NCI-H1105 treated with DMSO at 0.1 percent for 48 hours (cell line): ENCODE measurements at regions not wholly inside any gene's neighbourhood (a gene's known extent, or its start where the extent isn't known, plus 50 kb on each side); places are given as distances from the start of the nearest gene placed in this dataset.
"Not testable (repeated sequence)": the region's sequence is repeated elsewhere in the genome, so short reads cannot be mapped to it uniquely, and the experiment has no call there.

Source experiments
- DNase-seq: peaks from one replicate; lab custom pipeline; 2025; lab: John Stamatoyannopoulos, UW

DNA sequence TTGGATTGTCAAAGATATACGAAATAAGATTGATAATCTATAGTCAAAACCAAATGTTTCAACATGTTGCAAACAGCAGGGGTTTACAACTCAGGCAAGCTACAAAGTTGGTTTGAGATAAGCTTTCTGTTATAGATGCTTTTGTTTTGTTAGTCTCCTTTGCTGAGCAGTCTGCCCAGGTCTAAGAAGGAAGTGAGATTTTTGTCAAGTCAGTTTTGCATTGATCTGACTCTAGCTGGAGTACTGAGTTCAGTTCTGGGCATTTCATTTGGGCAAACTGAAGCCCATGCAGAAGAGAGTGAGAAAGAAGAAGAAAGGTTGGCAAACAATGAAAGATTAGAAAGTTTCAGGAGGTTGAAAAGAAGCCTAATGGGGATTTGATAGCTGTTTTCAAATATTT is 983.0 kb upstream of the SLC39A10 start:
- no peak for DNase-seq

DNA sequence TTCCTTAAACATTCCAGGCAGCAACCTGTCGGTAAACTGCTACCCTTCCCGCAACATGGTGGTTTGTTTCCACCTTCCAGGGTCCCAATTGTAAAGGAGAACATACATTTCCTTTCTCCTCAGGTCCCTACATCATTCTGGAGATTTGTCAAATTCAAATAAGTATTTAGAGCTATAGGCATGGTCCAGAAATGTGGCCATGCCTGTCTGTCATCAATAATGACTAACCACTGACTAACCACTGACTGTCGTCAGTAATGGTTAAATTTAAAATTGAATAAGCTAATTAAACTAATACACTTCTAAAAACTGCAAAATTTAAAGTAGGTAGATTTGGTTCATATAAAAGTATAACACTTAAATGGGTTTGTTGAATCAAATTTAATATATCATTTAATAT is 984.0 kb upstream of the SLC39A10 start:
- no peak for DNase-seq

DNA sequence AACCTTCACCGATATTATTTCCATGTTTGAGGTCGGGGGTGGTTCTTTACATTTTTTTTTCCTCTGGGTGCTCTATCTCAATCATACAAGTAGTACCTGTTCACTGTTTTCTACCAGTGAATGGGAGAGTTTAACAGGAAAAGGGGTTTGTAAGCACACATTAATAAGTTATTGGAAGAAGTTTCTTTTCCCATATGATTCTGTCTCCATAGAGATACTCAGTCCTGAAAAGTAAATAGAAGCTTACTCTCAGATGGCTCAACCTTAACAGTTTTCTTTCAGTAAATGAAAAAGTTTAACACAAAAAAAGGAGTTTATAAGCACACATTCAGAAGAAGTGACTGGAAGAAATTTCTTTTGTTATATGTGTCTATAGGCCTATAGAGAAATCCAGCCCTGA is 995.6 kb upstream of the SLC39A10 start:
- DNase-seq = no peak

DNA sequence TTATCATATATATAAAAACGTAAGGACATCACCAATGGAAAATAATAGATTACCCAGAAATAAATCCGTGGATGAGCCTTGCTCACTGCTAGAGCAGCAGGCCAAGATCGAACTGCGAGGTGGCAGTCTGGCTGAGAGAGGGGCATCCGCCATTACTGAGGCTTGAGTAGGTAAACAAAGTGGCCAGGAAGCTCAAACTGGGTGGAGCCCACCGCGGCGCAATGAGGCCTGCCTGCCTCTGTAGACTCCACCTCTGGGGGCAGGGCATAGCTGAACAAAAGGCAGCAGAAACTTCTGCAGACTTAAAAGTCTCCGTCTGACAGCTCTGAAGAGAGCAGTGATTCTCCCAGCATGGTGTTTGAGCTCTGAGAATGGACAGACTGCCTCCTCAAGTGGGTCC is 1018.0 kb upstream of the SLC39A10 start:
- not testable (repeated sequence) for DNase-seq

DNA sequence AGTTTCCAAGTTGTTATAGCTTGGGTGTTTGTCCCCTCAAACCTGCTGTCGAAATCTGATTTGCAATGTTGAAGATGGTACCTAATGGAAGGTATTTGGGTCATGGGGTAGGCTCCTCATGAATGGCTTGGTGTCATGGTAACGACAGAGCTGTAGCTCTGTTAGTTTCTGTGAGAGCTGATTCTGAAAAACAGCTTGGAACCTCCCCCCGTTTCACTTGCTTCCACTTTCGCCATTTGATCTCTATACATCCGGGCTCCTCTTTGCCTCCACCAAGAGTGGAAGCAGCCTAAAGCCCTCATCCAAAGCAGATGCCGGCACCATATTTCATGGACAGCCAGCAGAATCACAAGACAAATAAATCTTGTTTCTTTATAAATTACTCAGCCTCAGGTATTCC is 1035.1 kb upstream of the SLC39A10 start:
- no peak for DNase-seq

DNA sequence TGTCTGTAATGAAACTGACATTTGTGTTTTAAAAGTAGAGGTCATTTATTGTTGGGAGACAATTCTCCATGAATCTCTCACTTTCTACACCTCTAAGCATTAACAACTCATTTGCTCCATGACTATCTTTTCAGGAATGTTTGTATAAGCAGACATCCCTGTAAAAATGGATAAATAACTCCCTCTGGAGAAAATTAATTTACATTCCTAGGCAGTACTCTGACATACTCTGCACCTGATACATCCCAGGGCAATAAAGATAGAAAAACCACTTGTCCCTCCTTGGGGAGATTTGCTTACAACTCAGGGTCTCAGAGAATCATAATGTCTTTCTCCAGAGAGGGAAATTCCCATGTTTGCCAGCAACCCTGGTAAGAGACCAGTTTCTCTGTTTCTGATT is 1037.7 kb upstream of the SLC39A10 start:
- no peak for DNase-seq

DNA sequence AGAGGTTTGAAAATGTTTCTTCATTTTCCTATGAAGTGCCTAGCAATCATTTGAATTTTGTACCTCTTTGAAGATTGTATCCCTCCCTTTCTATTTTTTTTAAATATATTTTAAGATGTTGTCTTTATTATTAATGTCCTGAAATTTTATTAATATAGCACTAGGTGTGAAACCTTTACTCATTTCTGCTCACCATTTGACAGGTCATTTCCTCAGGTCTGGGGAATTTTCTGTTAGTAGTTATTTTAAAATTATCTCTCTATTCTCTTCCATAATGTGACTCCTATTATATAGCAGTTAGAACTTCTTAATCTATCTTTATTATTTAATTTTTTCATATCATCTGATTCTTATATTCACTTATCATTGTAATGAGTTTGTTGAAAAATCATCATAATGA is 1038.6 kb upstream of the SLC39A10 start:
- no peak for DNase-seq

DNA sequence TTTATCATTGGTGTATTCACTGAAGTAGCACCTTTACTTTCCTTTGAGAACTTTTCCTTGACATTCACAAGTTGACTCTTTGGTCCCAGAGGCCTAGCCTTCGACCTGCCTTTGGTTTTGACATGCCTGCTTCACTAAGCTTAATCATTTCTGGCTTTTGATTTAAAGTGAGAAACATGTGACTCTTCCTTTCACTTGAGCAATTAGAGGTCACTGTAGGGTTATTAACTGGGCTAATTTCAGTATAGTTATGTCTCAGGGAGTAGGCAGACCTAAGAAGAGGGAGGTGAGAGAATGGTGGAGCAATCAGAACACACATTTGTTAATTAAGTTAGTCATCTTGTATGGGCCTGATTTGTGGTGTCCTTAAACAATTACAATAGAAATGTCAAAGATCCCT is 1040.7 kb upstream of the SLC39A10 start:
- DNase-seq = no peak

DNA sequence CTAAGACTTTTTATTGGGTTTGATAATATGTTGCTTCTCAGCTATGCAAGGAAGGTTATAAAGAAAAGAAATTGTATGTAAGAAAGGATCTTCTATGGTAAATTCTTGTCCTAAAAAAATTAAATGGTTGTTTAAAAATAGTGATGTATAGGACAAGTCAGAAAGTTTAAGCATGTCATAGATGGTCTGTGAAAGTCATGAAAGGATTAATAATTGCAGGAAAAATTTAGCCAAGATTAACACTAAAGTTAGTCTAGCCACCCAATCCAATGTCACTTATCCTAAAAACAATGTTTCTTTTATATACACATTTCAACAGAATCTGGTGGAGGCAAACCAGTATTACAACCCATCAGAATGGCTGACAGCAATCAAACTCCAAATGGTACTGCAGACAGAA is 1046.7 kb upstream of the SLC39A10 start:
- DNase-seq = no peak

DNA sequence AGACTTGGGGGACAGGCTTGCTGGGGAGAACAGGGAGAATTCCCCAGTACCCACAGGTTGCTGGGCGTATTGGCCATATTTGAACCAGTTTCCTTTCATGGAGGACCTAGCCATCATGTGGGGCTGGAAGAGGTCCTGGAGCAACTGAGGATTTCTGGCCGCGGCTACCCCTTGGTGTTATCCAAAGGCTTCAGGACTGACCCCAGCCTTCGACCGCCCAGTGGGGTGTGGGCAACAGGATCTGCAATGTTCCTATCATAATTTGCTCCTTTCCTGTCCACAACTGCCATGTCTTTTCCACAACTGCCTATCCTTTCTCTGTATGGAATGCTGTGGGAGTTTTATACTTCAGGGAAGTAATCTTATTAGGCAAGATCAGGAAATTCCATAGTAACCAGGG is 1053.6 kb upstream of the SLC39A10 start:
- DNase-seq = no peak

DNA sequence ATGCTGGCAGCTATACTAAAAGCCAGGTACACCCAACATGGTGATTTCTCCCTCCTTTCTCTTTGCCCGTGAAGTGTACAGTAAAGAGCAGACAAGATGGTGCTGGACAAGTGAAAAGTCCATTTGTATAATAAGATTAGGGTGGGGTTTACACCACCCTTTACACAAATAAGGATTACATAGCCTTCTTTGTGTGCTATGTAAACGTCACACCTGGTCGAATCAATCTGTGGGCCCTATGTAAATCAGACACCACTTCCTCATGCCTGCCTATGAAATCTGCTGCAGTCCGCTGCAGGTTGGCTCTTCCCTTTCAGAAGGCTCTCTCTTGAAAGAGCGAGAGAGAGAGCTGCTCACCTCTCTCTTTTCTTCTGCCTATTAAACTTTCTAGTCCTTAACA is 1054.3 kb upstream of the SLC39A10 start:
- no peak for DNase-seq

DNA sequence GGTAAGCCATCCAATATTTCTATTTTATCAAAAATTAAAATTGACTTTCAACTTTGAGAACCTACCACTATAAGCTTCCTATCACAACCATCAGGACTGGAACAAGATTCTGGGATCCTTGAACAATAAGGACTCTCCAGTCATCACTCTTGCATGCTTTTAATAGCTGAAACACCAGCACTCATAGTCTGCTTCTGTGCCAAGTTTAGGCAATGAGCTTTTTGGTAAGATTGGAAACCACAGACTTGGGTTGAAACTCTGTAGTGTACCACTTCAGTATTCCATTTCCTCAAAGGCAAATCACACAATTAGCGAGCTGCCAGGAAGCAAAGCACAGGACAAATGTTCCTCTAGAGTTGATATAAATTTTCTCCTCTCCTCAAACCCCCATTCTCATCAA is 1065.8 kb upstream of the SLC39A10 start:
- no peak for DNase-seq

DNA sequence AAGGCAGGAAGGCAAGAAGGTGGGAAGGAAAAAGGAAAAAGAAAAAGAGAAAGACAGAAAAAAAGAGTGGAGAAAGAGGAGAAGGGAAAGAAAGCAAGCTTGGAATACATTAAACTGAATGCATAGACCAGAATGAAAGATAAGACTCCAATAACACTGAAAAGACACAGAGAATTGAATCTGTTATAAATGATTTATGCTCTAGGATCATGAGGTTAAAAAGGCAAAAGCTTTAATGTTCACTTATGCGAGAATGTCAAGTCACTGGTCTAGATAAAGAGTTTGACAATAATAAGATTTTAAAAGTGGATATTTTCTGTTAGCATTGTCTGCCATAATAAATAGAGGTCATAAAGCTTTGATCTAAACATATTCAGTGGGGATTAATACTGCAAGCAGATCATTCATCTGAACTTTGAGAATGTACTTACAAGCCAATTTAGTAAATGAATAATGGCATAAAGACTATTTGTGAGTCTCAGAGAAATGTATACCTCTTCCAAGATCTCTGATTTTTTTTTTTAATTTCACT is 1069.2 kb upstream of the SLC39A10 start:
- DNase-seq = no peak

DNA sequence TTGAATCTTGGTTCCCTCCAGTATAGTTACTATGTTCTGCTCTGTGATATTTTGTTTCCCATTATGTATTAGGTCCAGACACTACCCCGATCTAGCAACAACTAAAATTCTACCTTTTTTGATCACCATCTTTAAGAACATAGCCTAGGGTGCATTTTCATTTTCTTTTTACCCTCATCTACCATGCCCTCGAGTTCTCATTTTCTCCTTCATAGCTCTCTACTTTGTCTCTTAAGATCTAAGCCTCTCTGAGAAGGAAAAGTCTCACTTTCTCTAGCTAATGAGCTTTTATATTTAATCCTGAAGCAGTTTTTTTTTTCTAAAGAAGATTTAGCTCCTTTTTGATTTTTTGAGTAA is 1089.4 kb upstream of the SLC39A10 start:
- DNase-seq = no peak

DNA sequence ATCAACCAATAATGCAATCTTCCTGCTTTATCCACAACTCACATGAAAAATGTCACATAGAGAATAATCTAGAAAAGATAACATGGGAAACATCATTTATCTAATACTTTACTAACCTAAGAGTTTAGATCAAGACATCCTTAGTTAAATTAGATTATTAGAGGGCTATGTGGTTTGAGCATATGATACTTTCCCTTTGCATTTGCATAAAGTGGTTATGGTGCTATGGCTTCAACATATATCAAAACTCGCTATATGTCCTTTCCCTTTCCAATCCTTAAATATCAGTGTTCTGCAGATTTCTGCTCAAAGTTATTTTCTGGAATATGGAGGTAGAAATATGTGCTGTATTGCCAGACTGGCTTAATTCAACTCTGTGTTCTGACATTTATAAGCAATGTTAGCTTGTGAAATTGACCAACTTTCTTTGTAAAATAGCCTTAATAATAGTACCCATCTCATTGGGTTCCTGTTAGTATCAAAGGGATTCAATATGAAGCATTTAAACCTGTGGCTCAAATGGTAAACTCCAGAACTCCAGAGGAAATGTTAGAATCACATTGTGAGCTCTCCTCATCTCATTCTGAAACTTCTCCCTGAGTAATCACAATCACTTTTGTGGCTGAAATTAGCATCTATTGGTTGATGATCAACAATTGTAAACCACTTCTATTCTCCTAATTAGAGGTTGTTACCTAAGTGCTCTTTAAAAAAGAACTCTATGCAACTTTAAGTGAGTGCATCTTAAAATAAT is 1089.9 kb upstream of the SLC39A10 start:
- DNase-seq = no peak

DNA sequence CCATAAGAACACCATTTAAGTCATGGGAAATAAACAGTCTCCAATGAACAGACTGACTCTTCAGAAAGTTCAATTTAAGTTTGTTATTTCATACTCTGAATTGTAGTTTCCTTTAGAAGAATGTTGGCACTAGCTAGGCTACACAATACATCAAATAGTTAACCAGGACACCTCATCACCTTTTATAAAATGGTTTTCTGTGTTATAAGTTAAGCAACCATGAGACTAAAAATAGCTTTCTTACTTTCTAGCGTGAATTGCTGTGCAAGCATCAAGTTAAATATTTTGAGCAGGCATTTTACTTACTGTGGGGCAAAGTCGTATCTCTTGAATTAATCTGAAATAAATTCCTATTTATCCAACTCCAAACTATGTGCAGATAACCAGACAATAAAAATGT is 1092.6 kb upstream of the SLC39A10 start:
- no peak for DNase-seq

DNA sequence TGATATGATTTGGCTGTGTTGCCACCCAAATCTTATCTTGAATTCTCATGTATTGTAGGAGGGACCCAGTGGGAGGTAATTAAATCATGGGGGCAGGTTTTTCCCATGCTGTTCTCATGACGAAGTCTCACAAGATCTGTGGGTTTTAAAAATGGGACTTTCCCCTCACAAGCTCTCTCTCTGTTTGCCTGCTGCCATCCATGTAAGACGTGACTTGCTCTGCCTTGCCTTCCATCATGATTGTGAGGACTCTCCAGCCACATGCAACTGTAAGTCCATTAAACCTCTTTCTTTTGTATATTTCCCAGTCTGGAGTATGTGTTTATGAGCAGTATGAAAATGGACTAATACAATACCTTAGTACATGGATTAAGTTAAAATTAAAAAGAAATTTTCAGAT is 1094.7 kb upstream of the SLC39A10 start:
- no peak for DNase-seq

DNA sequence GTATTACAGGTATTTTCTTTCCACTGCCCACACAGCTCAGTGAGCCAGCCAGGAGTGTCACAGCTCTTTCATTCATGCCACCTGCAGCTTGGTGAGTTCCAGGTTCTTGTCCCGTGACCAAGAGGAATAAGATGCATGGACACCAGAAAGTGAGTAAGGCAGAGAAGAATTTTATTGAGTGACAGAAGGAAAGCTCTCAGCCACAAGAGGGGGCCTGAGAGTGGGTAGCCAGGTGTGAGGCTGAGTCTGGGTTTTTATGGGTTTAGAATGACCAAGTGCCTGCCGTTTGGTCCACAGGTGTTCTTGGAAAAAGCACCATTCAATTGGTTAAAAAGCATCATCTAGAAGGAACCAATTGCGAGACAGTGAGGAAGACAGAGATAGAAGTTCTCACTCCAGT is 1097.1 kb upstream of the SLC39A10 start:
- no peak for DNase-seq

DNA sequence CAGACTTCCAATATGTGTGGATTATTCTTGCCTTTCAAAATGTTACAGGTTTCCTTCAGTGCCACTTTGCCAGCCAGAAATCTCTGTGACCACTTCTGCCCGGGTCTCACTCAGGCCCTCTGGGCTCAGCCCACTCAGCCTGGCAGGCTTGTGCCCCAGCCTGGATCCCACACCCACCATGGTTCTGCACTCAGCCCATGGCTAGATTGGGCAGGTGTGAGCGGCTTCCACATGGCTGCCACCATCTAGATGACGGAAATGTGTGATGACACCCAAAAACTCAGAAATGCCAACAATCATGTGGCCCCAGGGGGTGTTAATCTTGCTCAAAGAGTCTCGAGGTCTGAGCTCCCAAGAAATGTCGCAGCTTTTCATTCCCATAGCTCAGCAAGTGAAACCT is 1097.5 kb upstream of the SLC39A10 start:
- no peak for DNase-seq

DNA sequence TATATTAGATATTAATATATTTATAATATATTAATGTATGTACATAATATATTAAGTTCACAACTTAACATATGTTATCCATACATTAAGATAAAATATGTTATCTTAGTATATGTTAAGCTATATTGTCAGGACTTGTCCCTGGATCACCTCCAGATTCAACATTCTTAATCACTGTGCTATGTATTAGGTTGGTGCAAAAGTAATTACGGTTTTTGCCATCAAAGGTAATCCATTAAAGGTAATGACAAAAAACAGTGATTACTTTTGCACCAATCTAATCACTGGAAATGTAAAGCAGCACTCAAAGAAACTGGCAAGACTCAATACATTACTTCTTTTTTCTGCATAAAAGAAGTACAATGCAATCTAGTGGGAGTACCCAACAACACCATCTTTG is 1099.0 kb upstream of the SLC39A10 start:
- no peak for DNase-seq

DNA sequence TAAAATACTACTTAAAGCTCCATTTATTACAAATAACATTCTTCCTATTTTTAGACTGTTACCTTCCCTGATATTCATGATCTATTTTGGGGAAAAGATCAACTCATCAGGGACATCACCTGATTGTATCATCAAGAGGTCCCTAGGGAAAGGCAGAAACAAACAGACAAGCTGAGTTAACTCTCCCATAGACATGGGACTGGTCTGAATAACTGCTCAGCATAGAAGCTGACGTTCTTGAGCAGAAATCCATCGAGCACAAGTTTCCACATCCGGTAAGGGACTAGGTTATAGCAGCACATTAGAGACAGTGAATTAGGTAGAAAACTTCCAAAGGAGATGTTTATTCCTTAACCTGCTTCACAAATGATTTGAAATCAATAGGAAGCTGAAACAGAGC is 1100.4 kb upstream of the SLC39A10 start:
- no peak for DNase-seq

DNA sequence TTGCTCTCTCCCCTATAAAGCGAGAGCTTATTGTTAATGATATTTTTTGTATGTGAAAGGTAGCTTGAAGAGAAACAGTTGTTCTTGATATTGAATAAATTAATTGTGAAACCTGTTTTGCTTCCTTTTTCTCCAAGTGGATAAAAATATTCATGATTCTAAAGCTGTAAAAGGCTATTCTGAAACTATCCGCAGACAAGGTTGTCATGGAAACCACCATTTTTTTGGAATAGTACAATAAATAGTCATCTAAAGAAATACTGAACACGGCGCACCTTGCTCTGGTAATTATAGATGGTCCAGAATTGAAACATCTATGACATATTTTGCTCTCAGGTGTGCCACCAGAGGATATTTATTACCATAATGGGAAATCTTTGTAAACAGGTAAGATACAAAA is 1103.0 kb upstream of the SLC39A10 start:
- DNase-seq = no peak

DNA sequence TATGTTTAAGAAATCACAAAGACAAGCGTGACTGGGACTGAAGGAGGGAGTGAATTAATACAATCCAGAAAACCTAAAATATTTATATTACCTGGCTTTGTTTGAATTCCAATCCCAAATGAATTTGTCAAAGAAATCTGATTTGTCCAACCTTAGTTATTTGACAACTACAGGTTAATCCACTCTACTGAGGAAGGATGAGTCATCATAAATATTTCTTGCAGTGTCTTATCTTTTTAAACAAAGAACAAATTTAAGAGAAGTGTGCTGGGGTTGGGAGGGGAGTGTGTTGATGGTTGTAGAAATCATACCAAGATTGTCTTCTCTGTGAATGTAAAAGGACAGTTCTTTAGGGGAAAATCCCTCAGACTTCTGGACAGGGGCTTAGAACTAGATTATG is 1106.3 kb upstream of the SLC39A10 start:
- DNase-seq = no peak

DNA sequence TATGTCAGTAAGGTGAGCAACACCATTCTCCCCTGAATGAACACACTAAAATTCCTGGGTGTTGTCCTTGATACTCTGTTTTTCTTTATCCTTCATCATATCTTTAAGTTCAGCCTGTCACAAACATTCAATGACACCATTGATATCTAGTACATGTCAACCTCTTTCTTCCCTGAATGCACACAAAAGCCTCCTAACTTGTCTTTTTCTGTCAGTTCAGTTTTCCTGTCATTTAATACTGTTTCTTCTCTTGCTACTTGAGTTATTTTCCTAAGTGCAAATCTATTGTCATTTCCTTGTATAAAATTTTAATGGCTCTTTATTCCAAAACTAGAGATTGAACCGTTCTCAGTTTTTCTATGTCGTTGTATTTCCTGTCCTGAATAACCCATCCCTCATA is 1107.6 kb upstream of the SLC39A10 start:
- DNase-seq = no peak
